NCI-H1417 treated with DMSO at 0.1 percent for 48 hours (cell line): ENCODE measurements at regions not wholly inside any gene's neighbourhood (a gene's known extent, or its start where the extent isn't known, plus 50 kb on each side); places are given as distances from the start of the nearest gene placed in this dataset.
A peak's percentile ranks its signal among the peaks of the same experiment; 100 is the strongest.
"Not testable (repeated sequence)": the region's sequence is repeated elsewhere in the genome, so short reads cannot be mapped to it uniquely, and the experiment has no call there.

Source experiments
- DNase-seq: peaks from one replicate; lab custom pipeline; 2025; lab: John Stamatoyannopoulos, UW

- no peak for DNase-seq
These were observed 280.5 kb downstream of the TLL1 start for GRCh38 chr4:166153548-166153947.

- no peak for DNase-seq
These were observed 289.3 kb downstream of the TLL1 start for GRCh38 chr4:166162327-166162726.

- peak; percentile 61 for DNase-seq
These were observed 292.9 kb downstream of the TLL1 start for GRCh38 chr4:166165829-166166420.

- DNase-seq: no peak
These were observed 296.1 kb downstream of the TLL1 start for GRCh38 chr4:166169111-166169510.

- DNase-seq: no peak
These were observed 299.6 kb downstream of the TLL1 start for GRCh38 chr4:166172619-166173018.

GRCh38 chr4:166174717-166175490 lies 301.9 kb downstream of the TLL1 start:
- no peak for DNase-seq

- DNase-seq: no peak
These were observed 309.1 kb downstream of the TLL1 start for GRCh38 chr4:166182145-166182544.

- no peak for DNase-seq
These were observed 322.1 kb downstream of the TLL1 start for GRCh38 chr4:166195101-166195500.

- no peak for DNase-seq
These were observed 324.1 kb downstream of the TLL1 start for GRCh38 chr4:166197166-166197565.

- no peak for DNase-seq
These were observed 325.0 kb downstream of the TLL1 start for GRCh38 chr4:166198041-166198440.

- no peak for DNase-seq
These were observed 325.7 kb downstream of the TLL1 start for GRCh38 chr4:166198516-166199310.

GRCh38 chr4:166202991-166203390 lies 330.0 kb downstream of the TLL1 start:
- no peak for DNase-seq

- DNase-seq: not testable (repeated sequence)
These were observed 339.3 kb downstream of the TLL1 start for GRCh38 chr4:166212326-166212725.

GRCh38 chr4:166222271-166222670 lies 349.2 kb downstream of the TLL1 start:
- DNase-seq: no peak

GRCh38 chr4:166228112-166228511 lies 355.1 kb downstream of the TLL1 start:
- no peak for DNase-seq

- DNase-seq: no peak
These were observed 356.8 kb downstream of the TLL1 start for GRCh38 chr4:166229799-166230198.

GRCh38 chr4:166230841-166231240 lies 357.8 kb downstream of the TLL1 start:
- DNase-seq: no peak

GRCh38 chr4:166239354-166239753 lies 366.3 kb downstream of the TLL1 start:
- no peak for DNase-seq

GRCh38 chr4:166252487-166253402 lies 379.7 kb downstream of the TLL1 start:
- DNase-seq: no peak

- no peak for DNase-seq
These were observed 384.2 kb downstream of the TLL1 start for GRCh38 chr4:166257276-166257675.

- no peak for DNase-seq
These were observed 384.9 kb downstream of the TLL1 start for GRCh38 chr4:166257891-166258290.

- DNase-seq: no peak
These were observed 386.0 kb downstream of the TLL1 start for GRCh38 chr4:166259081-166259480.
